ENCODE measurements at regions not wholly inside any gene's neighbourhood (a gene's known extent, or its start where the extent isn't known, plus 50 kb on each side); places are given as distances from the start of the nearest gene placed in this dataset.

GRCh38 chr7:32279500-32279899 is 209.3 kb upstream of the PDE1C start:
- no peak overlapping the region for H3K4me3 ChIP-seq (ENCODE audit: low read length, poor library complexity, severe bottlenecking)
- no peaks in the 10 kb centered on the region for H3F3A ChIP-seq (ENCODE audit: low read depth)
- H3K27me3 ChIP-seq (ENCODE audit: insufficient read depth, low read length, poor library complexity, severe bottlenecking): no peaks in the 10 kb centered on the region
- H2AFZ ChIP-seq (ENCODE audit: low read length): no peak overlapping the region
- H3K9ac ChIP-seq (ENCODE audit: low read depth, low read length, poor library complexity, severe bottlenecking): no peak overlapping the region
- H4K20me1 ChIP-seq (ENCODE audit: insufficient read depth, low read length, poor library complexity, severe bottlenecking): no peaks in the 10 kb centered on the region
- H3K4me1 ChIP-seq (ENCODE audit: insufficient read depth, low read length, poor library complexity, severe bottlenecking): no peaks in the 10 kb centered on the region
- no peaks in the 10 kb centered on the region for H3K9me3 ChIP-seq (ENCODE audit: insufficient read depth, low read depth, low read length)
- H3K4me2 ChIP-seq (ENCODE audit: low read depth, low read length, poor library complexity, severe bottlenecking): no peak overlapping the region
- no peaks in the 10 kb centered on the region for H3K9me2 ChIP-seq (replicated peaks; ENCODE audit: low read depth, low read length)
- TF ChIP-seq EZH2phosphoT487 (IDR thresholded peaks at IDR 0.05; ENCODE audit: borderline replicate concordance): no peak
- no peak for TF ChIP-seq CTCF (conservative IDR thresholded peaks at IDR 0.05; ENCODE audit: low read length)
- H3K36me3 ChIP-seq (ENCODE audit: insufficient read depth, low read length): no peaks in the 10 kb centered on the region
- no peaks in the 10 kb centered on the region for H3K79me2 ChIP-seq (ENCODE audit: insufficient read depth, low read length)

GRCh38 chr7:32275216-32276009 is 205.2 kb upstream of the PDE1C start:
- Histone ChIP-seq H2AFZ (ENCODE audit: low read length) (no peak overlapping the region), H3K36me3 (ENCODE audit: insufficient read depth, low read length) (no peaks in the 10 kb centered on the region), H3K27me3 (ENCODE audit: insufficient read depth, low read length, poor library complexity, severe bottlenecking) (no peaks in the 10 kb centered on the region), H3F3A (ENCODE audit: low read depth) (no peaks in the 10 kb centered on the region), H3K4me1 (ENCODE audit: insufficient read depth, low read length, poor library complexity, severe bottlenecking) (no peaks in the 10 kb centered on the region), H3K4me3 (ENCODE audit: low read length, poor library complexity, severe bottlenecking) (no peak overlapping the region), H3K9me3 (ENCODE audit: insufficient read depth, low read depth, low read length) (no peaks in the 10 kb centered on the region), H4K20me1 (ENCODE audit: insufficient read depth, low read length, poor library complexity, severe bottlenecking) (no peaks in the 10 kb centered on the region), H3K4me2 (ENCODE audit: low read depth, low read length, poor library complexity, severe bottlenecking) (no peak overlapping the region), H3K9ac (ENCODE audit: low read depth, low read length, poor library complexity, severe bottlenecking) (no peak overlapping the region), H3K79me2 (ENCODE audit: insufficient read depth, low read length) (no peaks in the 10 kb centered on the region), H3K9me2 (replicated peaks; ENCODE audit: low read depth, low read length) (no peaks in the 10 kb centered on the region)
- TF ChIP-seq CTCF (conservative IDR thresholded peaks at IDR 0.05; ENCODE audit: low read length) (no peak), EZH2phosphoT487 (IDR thresholded peaks at IDR 0.05; ENCODE audit: borderline replicate concordance) (no peak)

GRCh38 chr7:32273297-32273696 is 203.1 kb upstream of the PDE1C start:
- TF ChIP-seq CTCF (conservative IDR thresholded peaks at IDR 0.05; ENCODE audit: low read length): no peak
- no peak for TF ChIP-seq EZH2phosphoT487 (IDR thresholded peaks at IDR 0.05; ENCODE audit: borderline replicate concordance)
- no peaks in the 10 kb centered on the region for H4K20me1 ChIP-seq (ENCODE audit: insufficient read depth, low read length, poor library complexity, severe bottlenecking)
- H3K4me3 ChIP-seq (ENCODE audit: low read length, poor library complexity, severe bottlenecking): no peak overlapping the region
- no peaks in the 10 kb centered on the region for H3K79me2 ChIP-seq (ENCODE audit: insufficient read depth, low read length)
- H3K9me3 ChIP-seq (ENCODE audit: insufficient read depth, low read depth, low read length): no peaks in the 10 kb centered on the region
- no peaks in the 10 kb centered on the region for H3F3A ChIP-seq (ENCODE audit: low read depth)
- H3K36me3 ChIP-seq (ENCODE audit: insufficient read depth, low read length): no peaks in the 10 kb centered on the region
- no peaks in the 10 kb centered on the region for H3K9me2 ChIP-seq (replicated peaks; ENCODE audit: low read depth, low read length)
- no peaks in the 10 kb centered on the region for H3K27me3 ChIP-seq (ENCODE audit: insufficient read depth, low read length, poor library complexity, severe bottlenecking)
- H2AFZ ChIP-seq (ENCODE audit: low read length): no peak overlapping the region
- no peak overlapping the region for H3K4me2 ChIP-seq (ENCODE audit: low read depth, low read length, poor library complexity, severe bottlenecking)
- H3K9ac ChIP-seq (ENCODE audit: low read depth, low read length, poor library complexity, severe bottlenecking): no peak overlapping the region
- H3K4me1 ChIP-seq (ENCODE audit: insufficient read depth, low read length, poor library complexity, severe bottlenecking): no peaks in the 10 kb centered on the region

Data from Loucy (cell line).